H1 (cell line): ENCODE measurements at regions not wholly inside any gene's neighbourhood (a gene's known extent, or its start where the extent isn't known, plus 50 kb on each side); places are given as distances from the start of the nearest gene placed in this dataset.

Source experiments
- CTCF ChIA-PET: fragments of 300-600 bp; sonication (Branson Sonifier 250); formaldehyde crosslinking; loops from one replicate; lab custom pipeline; 2021; ENCODE audit not compliant: partially characterized antibody; lab: Charles Lee
- POLR2A ChIA-PET: fragments of 300-600 bp; sonication (Branson Sonifier 250); formaldehyde crosslinking; loops from one replicate; lab custom pipeline; 2021; ENCODE audit warnings: inconsistent platforms; ENCODE audit not compliant: partially characterized antibody; lab: Charles Lee
- DNase-seq, 2 experiments: peaks; one replicate each; pipeline versions ENCODE4 v3.0.0 to v3.0.0-alpha.2; 2010 to 2022; ENCODE audit warnings: low spot score in 2 of 2, low read depth in 1 of 2, mixed read lengths in 1 of 2
- FAIRE-seq: peaks from 2 replicates; lab custom pipeline; 2011; peaks lifted over from hg19 to GRCh38; lab: Jason Lieb, UNC
- H2AFZ ChIP-seq: 2 replicates; pipeline ENCODE4 v1.8.1; 2012; ENCODE audit warnings: low read length, inconsistent platforms
- H2AK5ac ChIP-seq: 2 replicates; pipeline ENCODE4 v1.6.1; 2013; ENCODE audit warnings: low read depth, low read length
- H2BK120ac ChIP-seq: replicated peaks from 2 replicates; pipeline ENCODE3; 2013; ENCODE audit warnings: low read depth, low read length, inconsistent platforms
- H2BK12ac ChIP-seq: 2 replicates; pipeline ENCODE4 v1.6.1; 2013; ENCODE audit warnings: low read depth, low read length
- H2BK15ac ChIP-seq: 2 replicates; pipeline ENCODE4 v1.6.1; 2013; ENCODE audit warnings: low read length
- H2BK20ac ChIP-seq: 2 replicates; pipeline ENCODE4 v1.6.1; 2013; ENCODE audit warnings: low read length
- H2BK5ac ChIP-seq: 2 replicates; pipeline ENCODE4 v1.6.1; 2013; ENCODE audit warnings: low read depth, low read length
- H3K14ac ChIP-seq: 2 replicates; pipeline ENCODE4 v1.6.1; 2013; ENCODE audit warnings: inconsistent platforms; ENCODE audit not compliant: insufficient read length
- H3K18ac ChIP-seq: 2 replicates; pipeline ENCODE4 v1.6.1; 2013; ENCODE audit warnings: low read length; ENCODE audit errors: extremely low read depth
- H3K23ac ChIP-seq: 2 replicates; pipeline ENCODE4 v1.6.1; 2013; ENCODE audit warnings: inconsistent platforms; ENCODE audit not compliant: insufficient read length
- H3K23me2 ChIP-seq: 2 replicates; pipeline ENCODE4 v1.6.1; 2013; ENCODE audit warnings: low read depth, low read length
- H3K27ac ChIP-seq: 2 replicates; pipeline ENCODE4 v1.6.1; 2011; ENCODE audit warnings: low read depth, low read length, inconsistent platforms
- H3K27me3 ChIP-seq, 4 experiments: replicated peaks in 1 of 4; 1 replicate in 1 of 4; 2 replicates in 3 of 4; pipeline versions ENCODE4 v1.6.1 to v1.8.1; 2011 to 2013; ENCODE audit warnings: low read length in 3 of 4, mild to moderate bottlenecking in 3 of 4, inconsistent platforms in 2 of 4, mixed read lengths in 2 of 4, moderate library complexity in 1 of 4; ENCODE audit not compliant: control insufficient read depth in 3 of 4, insufficient read depth in 3 of 4; ENCODE audit errors: extremely low read depth in 1 of 4
- H3K36me3 ChIP-seq, 4 experiments: 2 replicates each; pipeline versions ENCODE4 v1.6.1 to v1.8.1; 2011 to 2013; ENCODE audit warnings: mild to moderate bottlenecking in 4 of 4, low read length in 3 of 4, moderate library complexity in 2 of 4, control low read depth in 1 of 4, inconsistent platforms in 1 of 4; ENCODE audit not compliant: insufficient read depth in 4 of 4, control insufficient read depth in 2 of 4
- H3K4ac ChIP-seq: replicated peaks from 2 replicates; pipeline ENCODE3; 2013; ENCODE audit warnings: low read length, low read depth, mixed read lengths, inconsistent platforms; ENCODE audit not compliant: insufficient read length
- H3K4me1 ChIP-seq, 4 experiments: replicated peaks in 1 of 4; 1 replicate in 1 of 4; 2 replicates in 3 of 4; pipeline versions ENCODE4 v1.6.1 to v1.8.1; 2011 to 2013; ENCODE audit warnings: low read length in 3 of 4, inconsistent platforms in 2 of 4, mixed read lengths in 1 of 4; ENCODE audit not compliant: insufficient read depth in 4 of 4, control insufficient read depth in 3 of 4
- H3K4me2 ChIP-seq, 2 experiments: 2 replicates each; pipeline versions ENCODE4 v1.6.1 to v1.8.1; 2011 to 2013; ENCODE audit warnings: low read depth in 2 of 2, low read length in 2 of 2, control low read depth in 1 of 2, inconsistent platforms in 1 of 2, mild to moderate bottlenecking in 1 of 2; ENCODE audit not compliant: insufficient read depth in 1 of 2
- H3K4me3 ChIP-seq, 4 experiments: fragments of 200-600, 300-600 bp in 1 of 4; sonication (generic), shearing (Covaris generic), sonication (Bioruptor Twin) in 1 of 4; 2 replicates each; pipeline versions ENCODE4 v1.5.1 to v1.8.1; 2011 to 2016; ENCODE audit warnings: low read length in 4 of 4, low read depth in 3 of 4, control low read depth in 2 of 4, inconsistent platforms in 2 of 4, mild to moderate bottlenecking in 2 of 4, mixed read lengths in 1 of 4, moderate library complexity in 1 of 4; ENCODE audit not compliant: insufficient read depth in 2 of 4; ENCODE audit errors: extremely low read depth in 1 of 4
- H3K56ac ChIP-seq: replicated peaks from 2 replicates; pipeline ENCODE3; 2013; ENCODE audit warnings: low read depth, mild to moderate bottlenecking, mixed read lengths, low read length, inconsistent platforms; ENCODE audit not compliant: insufficient read length
- H3K79me1 ChIP-seq: 2 replicates; pipeline ENCODE4 v1.6.1; 2013; ENCODE audit warnings: low read depth, low read length, control low read depth
- H3K79me2 ChIP-seq, 2 experiments: 2 replicates each; pipeline versions ENCODE4 v1.6.1 to v1.8.1; 2012 to 2013; ENCODE audit warnings: low read length in 2 of 2, mild to moderate bottlenecking in 2 of 2, inconsistent platforms in 1 of 2; ENCODE audit not compliant: insufficient read depth in 2 of 2, control insufficient read depth in 1 of 2
- H3K9ac ChIP-seq, 4 experiments: replicated peaks in 1 of 4; 1 replicate in 1 of 4; 2 replicates in 3 of 4; pipeline versions ENCODE4 v1.6.1 to v1.8.1; 2011 to 2013; ENCODE audit warnings: low read depth in 3 of 4, low read length in 3 of 4, control low read depth in 2 of 4, mild to moderate bottlenecking in 2 of 4, moderate library complexity in 2 of 4, inconsistent platforms in 1 of 4; ENCODE audit errors: extremely low read depth in 1 of 4
- H3K9me3 ChIP-seq, 2 experiments: 2 replicates each; pipeline versions ENCODE4 v1.6.1 to v1.8.1; 2012 to 2013; ENCODE audit warnings: mild to moderate bottlenecking in 2 of 2, moderate library complexity in 2 of 2, control low read depth in 1 of 2, inconsistent platforms in 1 of 2, low read depth in 1 of 2, low read length in 1 of 2, mixed read lengths in 1 of 2; ENCODE audit not compliant: insufficient read depth in 2 of 2
- H4K20me1 ChIP-seq, 2 experiments: replicated peaks in 1 of 2; 2 replicates each; pipeline versions ENCODE3 to v1.8.1; 2011 to 2013; ENCODE audit warnings: inconsistent platforms in 2 of 2, low read length in 2 of 2, mild to moderate bottlenecking in 1 of 2; ENCODE audit not compliant: insufficient read depth in 2 of 2, control insufficient read depth in 1 of 2
- H4K5ac ChIP-seq: 2 replicates; pipeline ENCODE4 v1.6.1; 2013; ENCODE audit warnings: low read length, low read depth, mixed read lengths, inconsistent platforms; ENCODE audit not compliant: insufficient read length
- H4K8ac ChIP-seq: 2 replicates; pipeline ENCODE4 v1.8.0; 2013; ENCODE audit warnings: mild to moderate bottlenecking, moderate library complexity, low read length, inconsistent platforms; ENCODE audit not compliant: insufficient read depth; ENCODE audit errors: extremely low read depth
- H4K91ac ChIP-seq: replicated peaks from 2 replicates; pipeline ENCODE3; 2013; ENCODE audit warnings: low read length, mixed read lengths, inconsistent platforms; ENCODE audit not compliant: insufficient read length
- CTBP2 ChIP-seq: IDR thresholded peaks from 2 replicates; pipeline ENCODE4 v1.7.0; 2011; ENCODE audit warnings: borderline replicate concordance, mild to moderate bottlenecking, moderate library complexity, mixed read lengths, low read length; ENCODE audit not compliant: insufficient read depth, insufficient read length
- EZH2 ChIP-seq: fragments of 200-600 bp; sonication (generic); IDR thresholded peaks from 2 replicates; pipeline ENCODE4 v1.7.1; 2012; ENCODE audit warnings: low read depth, mild to moderate bottlenecking, moderate library complexity, low read length, inconsistent platforms; ENCODE audit not compliant: severe bottlenecking
- FOSL1 ChIP-seq: IDR thresholded peaks from 2 replicates; pipeline ENCODE4 v1.6.1; 2011; ENCODE audit warnings: mild to moderate bottlenecking, low read depth, low read length, moderate library complexity; ENCODE audit not compliant: insufficient read depth
- HDAC2 ChIP-seq, 2 experiments: fragments of 300-600 bp in 1 of 2; sonication (generic) in 1 of 2; IDR thresholded peaks; 2 replicates each; pipeline ENCODE4 v1.6.1; 2011 to 2012; ENCODE audit warnings: low read depth in 2 of 2, low read length in 2 of 2, mild to moderate bottlenecking in 2 of 2, moderate library complexity in 2 of 2, borderline replicate concordance in 1 of 2, inconsistent platforms in 1 of 2
- JUN ChIP-seq: IDR thresholded peaks from 2 replicates; pipeline ENCODE4 v1.6.1; 2011; ENCODE audit warnings: low read depth, mild to moderate bottlenecking, improper control_type of control experiment, low read length
- JUND ChIP-seq: IDR thresholded peaks from 2 replicates; pipeline ENCODE4 v1.6.1; 2011; ENCODE audit warnings: mild to moderate bottlenecking, improper control_type of control experiment, low read length
- NRF1 ChIP-seq: IDR thresholded peaks from 2 replicates; pipeline ENCODE4 v1.6.1; 2011; ENCODE audit warnings: mild to moderate bottlenecking, low read depth, low read length, improper control_type of control experiment
- RAD21 ChIP-seq, 2 experiments: IDR thresholded peaks in 1 of 2; conservative IDR thresholded peaks in 1 of 2; 2 replicates each; pipeline ENCODE4 v1.6.1; 2011; ENCODE audit warnings: low read depth in 2 of 2, low read length in 2 of 2, improper control_type of control experiment in 1 of 2, inconsistent platforms in 1 of 2, mild to moderate bottlenecking in 1 of 2, moderate library complexity in 1 of 2
- RFX5 ChIP-seq: IDR thresholded peaks from 2 replicates; pipeline ENCODE4 v1.6.1; 2011; ENCODE audit warnings: low read depth, low read length, improper control_type of control experiment, borderline replicate concordance
- SIN3A ChIP-seq, 2 experiments: IDR thresholded peaks in 1 of 2; conservative IDR thresholded peaks in 1 of 2; 2 replicates each; pipeline ENCODE4 v1.6.1; 2011 to 2012; ENCODE audit warnings: low read length in 2 of 2, improper control_type of control experiment in 1 of 2, low read depth in 1 of 2, mild to moderate bottlenecking in 1 of 2
- SIRT6 ChIP-seq: IDR thresholded peaks from one replicate; pipeline ENCODE4 v1.7.1; 2012; ENCODE audit warnings: low read length, inconsistent platforms
- SP2 ChIP-seq: IDR thresholded peaks from 2 replicates; pipeline ENCODE4 v1.6.1; 2012; ENCODE audit warnings: mild to moderate bottlenecking, low read length, inconsistent platforms
- SRF ChIP-seq: IDR thresholded peaks from 2 replicates; pipeline ENCODE4 v1.6.1; 2011; ENCODE audit warnings: mild to moderate bottlenecking, low read depth, low read length, moderate library complexity
- TEAD4 ChIP-seq: IDR thresholded peaks from 2 replicates; pipeline ENCODE4 v1.6.1; 2012; ENCODE audit warnings: low read depth, low read length, inconsistent platforms, mixed read lengths
- ZNF274 ChIP-seq: IDR thresholded peaks from 2 replicates; pipeline ENCODE4 v1.7.0; 2012; ENCODE audit warnings: low read length, borderline replicate concordance; ENCODE audit errors: extremely low read depth
- WGBS, 2 experiments: shearing (Covaris generic) in 1 of 2; methylation state at CpG; one replicate each; pipeline versions ENCODE4 v1.1.6 to v1.1.7; 2013 to 2015; ENCODE audit warnings: low lambda C conversion rate in 2 of 2, mixed read lengths in 2 of 2, inconsistent platforms in 1 of 2, low coverage in 1 of 2, missing lambda C conversion rate in 1 of 2; ENCODE audit not compliant: insufficient replicate concordance in 2 of 2, insufficient coverage in 1 of 2, insufficient read length in 1 of 2; ENCODE audit errors: extremely low coverage in 1 of 2, missing lambda C conversion rate in 1 of 2; 5-methylcytosine and 5-hydroxymethylcytosine counted together

- no peak overlapping the region for H3K18ac ChIP-seq
- no peak overlapping the region for H2BK20ac ChIP-seq
- no peaks in the 10 kb centered on the region for H3K36me3 ChIP-seq
- H4K8ac ChIP-seq, result no peak overlapping the region
- DNase-seq (no peak), FAIRE-seq (no peak)
- no peak overlapping the region for H2AFZ ChIP-seq
- H3K4me2 ChIP-seq, result no peak overlapping the region
- H4K5ac ChIP-seq, result no peak overlapping the region
- WGBS, 2 experiments, result 79% methylated on average over 3 of the region's 3 CpGs; no CpG with 5 or more reads in 1 of the 2 experiments
- 0 out of 4 replicates have a peak, but pooled peaks cover 5 to 8% of the 10 kb centered on the region in 2 experiments for H3K9me3 ChIP-seq
- POLR2A ChIA-PET, result no interaction called here
- CTCF ChIA-PET, result no interaction called here
- no peak overlapping the region for H3K27ac ChIP-seq
- no peak overlapping the region for H2AK5ac ChIP-seq
- no peak overlapping the region for H2BK15ac ChIP-seq
- H3K23me2 ChIP-seq, result no peaks in the 10 kb centered on the region
- H3K23ac ChIP-seq, result no peak overlapping the region
- no peak overlapping the region for H3K9ac ChIP-seq
- no peaks in the 10 kb centered on the region for H3K27me3 ChIP-seq
- H3K14ac ChIP-seq, result no peak overlapping the region
- no peak overlapping the region for H3K56ac ChIP-seq
- no peaks in the 10 kb centered on the region for H4K20me1 ChIP-seq
- H3K4me3 ChIP-seq, result no peak overlapping the region
- H4K91ac ChIP-seq, result no peak overlapping the region
- H3K4ac ChIP-seq, result no peak overlapping the region
- no peaks in the 10 kb centered on the region for H3K79me1 ChIP-seq
- H2BK5ac ChIP-seq, result no peak overlapping the region
- no peak overlapping the region for H2BK120ac ChIP-seq
- H3K4me1 ChIP-seq, result no peaks in the 10 kb centered on the region
- H3K79me2 ChIP-seq, result no peaks in the 10 kb centered on the region
- H2BK12ac ChIP-seq, result no peak overlapping the region
- TF ChIP-seq EZH2 (no peak), HDAC2 (IDR thresholded peaks at IDR 0.05; ENCODE audit: borderline replicate concordance in 1 of 2, low read depth in 2 of 2, low read length in 2 of 2) (no peak), SIN3A (conservative IDR thresholded peaks at IDR 0.05 in 1 of 2, IDR thresholded peaks at IDR 0.05 in 1 of 2; ENCODE audit: low read depth in 1 of 2, low read length in 2 of 2) (no peak), TEAD4 (no peak), RFX5 (no peak), JUN (no peak), SP2 (no peak), RAD21 (IDR thresholded peaks at IDR 0.05 in 1 of 2, conservative IDR thresholded peaks at IDR 0.05 in 1 of 2; ENCODE audit: low read depth in 2 of 2, low read length in 2 of 2) (no peak), SRF (no peak), CTBP2 (no peak), NRF1 (no peak), FOSL1 (no peak), JUND (no peak), ZNF274 (no peak), SIRT6 (no peak)
Measured at GRCh38 chr1:74913978-74914377, 181.0 kb downstream of the TYW3 start.
